Mucosa of descending colon (tissue), 3 donors: ENCODE measurements at regions not wholly inside any gene's neighbourhood (a gene's known extent, or its start where the extent isn't known, plus 50 kb on each side); places are given as distances from the start of the nearest gene placed in this dataset.

Source experiments
- ATAC-seq: fragments of 200-7000 bp; cut with Tn5 transposase; one replicate; pipeline ENCODE4 v1.9.1; 2020; ENCODE audit warnings: mild to moderate bottlenecking, moderate library complexity
- DNase-seq, 3 donors: peaks; one replicate each; pipeline ENCODE4 v3.0.0-alpha.2; 2020
- H3K36me3 ChIP-seq: fragments of 200-600 bp; one replicate; pipeline ENCODE4 v1.8.0; 2021; ENCODE audit warnings: low read depth, mild to moderate bottlenecking
- H3K4me1 ChIP-seq: fragments of 200-600 bp; one replicate; pipeline ENCODE4 v1.8.0; 2021; ENCODE audit warnings: low read depth, mild to moderate bottlenecking
- H3K4me3 ChIP-seq: fragments of 200-600 bp; one replicate; pipeline ENCODE4 v1.8.0; 2021; ENCODE audit warnings: mild to moderate bottlenecking
- H3K9me3 ChIP-seq: fragments of 200-600 bp; one replicate; pipeline ENCODE4 v1.8.0; 2021; ENCODE audit warnings: mild to moderate bottlenecking
- intact Hi-C, 2 donors: fragments of 100-400 bp; cut with DNase I in 1 of 2; cut with micrococcal nuclease in 1 of 2; formaldehyde crosslinking; loops; one replicate each; pipeline versions ENCODE4 v1.11.0 to v1.11.1; 2022; cut with DNase I, micrococcal nuclease
- TF ChIP-seq, protein P1 (sequence below): fragments of 200-600 bp; IDR thresholded peaks from one replicate; pipeline ENCODE4 v1.8.0; 2022; ENCODE audit warnings: antibody characterized with exemption, mild to moderate bottlenecking
- donor health status: DM: no; HTN: no; CAD: no; lungs with moderate emphysema.
- donor health status: DM: no; HTN: no; CAD: no.
- donor health status: DM: no; HTN: yes; CAD: no.

DNA sequence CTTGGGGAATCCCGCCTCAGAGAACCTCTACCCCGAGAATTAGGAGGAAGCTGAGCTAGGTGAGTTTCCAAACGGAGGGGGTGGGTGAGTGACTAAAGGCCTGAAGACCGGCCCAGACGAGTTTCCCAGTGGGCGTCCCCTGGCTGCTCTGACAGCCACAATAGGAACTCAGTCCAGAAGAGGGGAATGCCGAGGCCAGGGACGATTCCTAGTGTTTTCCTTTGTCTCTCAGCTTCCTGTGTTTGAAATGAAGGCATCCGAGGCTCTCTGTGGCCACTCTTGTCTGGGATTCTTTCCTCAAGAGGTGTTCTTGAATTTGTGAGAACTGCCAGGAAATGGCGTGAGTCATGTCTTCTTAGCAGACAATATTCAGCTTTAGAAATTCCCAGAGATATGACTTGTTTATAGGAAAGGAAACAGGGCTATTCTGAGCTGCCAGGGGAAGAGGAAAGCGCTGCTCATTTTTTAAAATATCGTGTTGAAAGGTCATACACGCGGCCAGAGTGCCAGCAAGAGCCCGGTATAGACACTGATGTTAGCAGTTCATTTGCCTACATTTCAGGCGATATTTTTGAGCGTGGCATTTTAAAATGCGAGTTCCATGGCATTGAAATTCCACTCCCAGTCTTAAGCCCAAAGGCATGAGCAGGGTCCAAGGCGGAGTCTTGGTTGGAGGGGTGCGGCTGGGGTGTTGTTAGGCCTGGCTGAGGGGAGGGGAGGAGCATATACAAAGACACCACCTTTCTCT is 169.1 kb upstream of the KLF7 start:
- Histone ChIP-seq H3K9me3 (no peaks in the 10 kb centered on the region), H3K36me3 (no peaks in the 10 kb centered on the region), H3K4me1 (no peaks in the 10 kb centered on the region), H3K4me3 (no peak overlapping the region)
- ATAC-seq, result peak; percentile 59
- peak in 2 of 3 donors; percentile 26 to 29 for DNase-seq
- TF ChIP-seq, protein P1, sequence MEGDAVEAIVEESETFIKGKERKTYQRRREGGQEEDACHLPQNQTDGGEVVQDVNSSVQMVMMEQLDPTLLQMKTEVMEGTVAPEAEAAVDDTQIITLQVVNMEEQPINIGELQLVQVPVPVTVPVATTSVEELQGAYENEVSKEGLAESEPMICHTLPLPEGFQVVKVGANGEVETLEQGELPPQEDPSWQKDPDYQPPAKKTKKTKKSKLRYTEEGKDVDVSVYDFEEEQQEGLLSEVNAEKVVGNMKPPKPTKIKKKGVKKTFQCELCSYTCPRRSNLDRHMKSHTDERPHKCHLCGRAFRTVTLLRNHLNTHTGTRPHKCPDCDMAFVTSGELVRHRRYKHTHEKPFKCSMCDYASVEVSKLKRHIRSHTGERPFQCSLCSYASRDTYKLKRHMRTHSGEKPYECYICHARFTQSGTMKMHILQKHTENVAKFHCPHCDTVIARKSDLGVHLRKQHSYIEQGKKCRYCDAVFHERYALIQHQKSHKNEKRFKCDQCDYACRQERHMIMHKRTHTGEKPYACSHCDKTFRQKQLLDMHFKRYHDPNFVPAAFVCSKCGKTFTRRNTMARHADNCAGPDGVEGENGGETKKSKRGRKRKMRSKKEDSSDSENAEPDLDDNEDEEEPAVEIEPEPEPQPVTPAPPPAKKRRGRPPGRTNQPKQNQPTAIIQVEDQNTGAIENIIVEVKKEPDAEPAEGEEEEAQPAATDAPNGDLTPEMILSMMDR, result no peak
- intact Hi-C loops, result loop anchor here in 1 of 2 donors (10.0 kb wide), 1 partner anchor 170 kb away; the partner anchor contains the start of gene KLF7

GRCh38 chr2:207337234-207338219 is 171.8 kb upstream of the KLF7 start:
- no peak for DNase-seq
- TF ChIP-seq, protein P1, result no peak
- Histone ChIP-seq H3K9me3 (no peaks in the 10 kb centered on the region), H3K4me3 (no peak overlapping the region), H3K4me1 (no peaks in the 10 kb centered on the region), H3K36me3 (no peaks in the 10 kb centered on the region)
- ATAC-seq, result peak; percentile 31
- intact Hi-C loops, result loop anchor here in 1 of 2 donors (10.0 kb wide), 1 partner anchor 173 kb away; the partner anchor contains the start of gene KLF7

- Histone ChIP-seq H3K36me3 (no peaks in the 10 kb centered on the region), H3K9me3 (no peaks in the 10 kb centered on the region), H3K4me1 (no peaks in the 10 kb centered on the region), H3K4me3 (no peak overlapping the region)
- TF ChIP-seq, protein P1, result no peak
- ATAC-seq, result no peak
- intact Hi-C loops, result loop anchor here in 1 of 2 donors (10.0 kb wide), 1 partner anchor 173 kb away; the partner anchor contains the start of gene KLF7
- DNase-seq, result no peak
Measured at GRCh38 chr2:207338220-207338607, 172.5 kb upstream of the KLF7 start.

DNA sequence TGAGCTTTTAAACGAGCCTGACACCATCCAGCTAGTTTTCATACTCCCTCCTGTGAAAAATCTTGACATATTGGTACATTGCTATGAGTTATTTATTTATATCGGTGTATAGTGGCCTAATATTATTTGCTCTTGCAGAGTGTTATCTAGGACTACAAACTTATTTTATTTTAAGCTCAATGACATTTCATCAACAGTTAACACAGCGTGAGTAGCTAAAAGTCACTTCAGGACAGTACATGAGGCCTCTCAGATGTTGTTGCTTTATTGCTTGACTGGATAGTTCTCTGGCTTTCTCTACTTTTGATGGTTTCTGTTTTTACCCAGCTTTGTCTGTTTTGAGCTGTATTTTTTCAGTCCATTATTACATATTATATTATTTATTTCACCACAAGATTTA is 172.9 kb upstream of the KLF7 start:
- Histone ChIP-seq H3K9me3 (no peaks in the 10 kb centered on the region), H3K4me3 (no peak overlapping the region), H3K4me1 (no peaks in the 10 kb centered on the region), H3K36me3 (no peaks in the 10 kb centered on the region)
- DNase-seq (no peak), ATAC-seq (no peak)
- TF ChIP-seq, protein P1, result no peak
- intact Hi-C loops, result loop anchor here in 1 of 2 donors (10.0 kb wide), 1 partner anchor 174 kb away; the partner anchor contains the start of gene KLF7

DNA sequence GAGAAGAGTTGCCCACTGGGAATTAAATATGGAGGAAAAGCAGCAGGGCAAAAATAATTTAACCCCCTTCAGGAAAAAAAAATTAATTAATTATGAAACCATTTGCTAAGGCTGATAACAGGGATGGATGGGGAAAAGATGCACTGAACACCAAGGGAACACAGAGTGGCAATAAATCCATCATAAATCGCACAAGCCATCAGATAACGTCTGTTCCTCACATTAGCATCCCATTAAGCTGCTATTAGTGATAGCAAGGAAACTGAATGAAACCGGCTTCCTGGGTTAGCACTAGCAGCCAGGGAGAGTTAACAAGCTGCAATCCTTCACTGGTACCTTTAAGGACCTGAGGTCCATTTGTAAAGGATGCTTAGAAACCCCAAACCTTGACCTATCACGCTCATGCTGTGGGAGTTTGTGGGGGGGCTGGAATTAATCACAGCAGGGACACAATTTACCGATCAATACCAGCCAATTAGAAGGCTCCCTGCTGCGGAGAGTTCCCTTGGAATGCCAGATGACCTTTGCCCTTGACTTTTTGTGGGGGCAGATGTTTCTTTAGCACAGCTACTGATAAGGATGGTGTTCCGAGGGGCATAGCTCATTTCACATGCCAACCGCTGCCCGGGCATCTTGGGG is 175.5 kb upstream of the KLF7 start:
- DNase-seq, result no peak
- Histone ChIP-seq H3K4me1 (no peaks in the 10 kb centered on the region), H3K9me3 (no peaks in the 10 kb centered on the region), H3K36me3 (no peaks in the 10 kb centered on the region), H3K4me3 (no peak overlapping the region)
- TF ChIP-seq, protein P1, result no peak
- intact Hi-C loops, result no loop called here
- ATAC-seq, result no peak
